Upper lobe of right lung (tissue), 1 donor: ENCODE measurements at regions not wholly inside any gene's neighbourhood (a gene's known extent, or its start where the extent isn't known, plus 50 kb on each side); places are given as distances from the start of the nearest gene placed in this dataset.

ENCODE experiments used
- ATAC-seq: fragments of 200-7000 bp; cut with Tn5 transposase; one replicate; pipeline ENCODE4 v1.9.1; 2020; ENCODE audit warnings: mild to moderate bottlenecking, moderate library complexity
- DNase-seq: peaks from one replicate; pipeline ENCODE4 v3.0.0-alpha.2; 2020
- H3K27ac ChIP-seq: fragments of 200-600 bp; one replicate; pipeline ENCODE4 v1.8.0; 2022
- H3K27me3 ChIP-seq: fragments of 200-600 bp; one replicate; pipeline ENCODE4 v1.8.0; 2022; ENCODE audit warnings: mild to moderate bottlenecking
- H3K36me3 ChIP-seq: fragments of 200-600 bp; one replicate; pipeline ENCODE4 v1.8.0; 2022
- H3K4me1 ChIP-seq: fragments of 200-600 bp; one replicate; pipeline ENCODE4 v1.8.0; 2022
- H3K4me3 ChIP-seq: fragments of 200-600 bp; one replicate; pipeline ENCODE4 v1.8.0; 2022; ENCODE audit warnings: mild to moderate bottlenecking
- H3K9me3 ChIP-seq: fragments of 200-600 bp; one replicate; pipeline ENCODE4 v1.8.0; 2022
- intact Hi-C: fragments of 100-400 bp; cut with DNase I; formaldehyde crosslinking; loops from one replicate; pipeline ENCODE4 v1.11.0; 2022
- TF ChIP-seq, protein P1 (sequence below): fragments of 200-600 bp; IDR thresholded peaks from one replicate; pipeline ENCODE4 v1.8.0; 2022; ENCODE audit warnings: antibody characterized with exemption
- donor health status: DM: no; HTN: yes; CAD: no; lungs with severe emphysema.

- Histone ChIP-seq H3K9me3 (no peaks in the 10 kb centered on the region), H3K27me3 (no peaks in the 10 kb centered on the region), H3K4me3 (no peak overlapping the region), H3K4me1 (no peaks in the 10 kb centered on the region), H3K27ac (no peak overlapping the region), H3K36me3 (no peaks in the 10 kb centered on the region)
- DNase-seq = no peak
- intact Hi-C loops = no loop called here
- TF ChIP-seq, protein P1, sequence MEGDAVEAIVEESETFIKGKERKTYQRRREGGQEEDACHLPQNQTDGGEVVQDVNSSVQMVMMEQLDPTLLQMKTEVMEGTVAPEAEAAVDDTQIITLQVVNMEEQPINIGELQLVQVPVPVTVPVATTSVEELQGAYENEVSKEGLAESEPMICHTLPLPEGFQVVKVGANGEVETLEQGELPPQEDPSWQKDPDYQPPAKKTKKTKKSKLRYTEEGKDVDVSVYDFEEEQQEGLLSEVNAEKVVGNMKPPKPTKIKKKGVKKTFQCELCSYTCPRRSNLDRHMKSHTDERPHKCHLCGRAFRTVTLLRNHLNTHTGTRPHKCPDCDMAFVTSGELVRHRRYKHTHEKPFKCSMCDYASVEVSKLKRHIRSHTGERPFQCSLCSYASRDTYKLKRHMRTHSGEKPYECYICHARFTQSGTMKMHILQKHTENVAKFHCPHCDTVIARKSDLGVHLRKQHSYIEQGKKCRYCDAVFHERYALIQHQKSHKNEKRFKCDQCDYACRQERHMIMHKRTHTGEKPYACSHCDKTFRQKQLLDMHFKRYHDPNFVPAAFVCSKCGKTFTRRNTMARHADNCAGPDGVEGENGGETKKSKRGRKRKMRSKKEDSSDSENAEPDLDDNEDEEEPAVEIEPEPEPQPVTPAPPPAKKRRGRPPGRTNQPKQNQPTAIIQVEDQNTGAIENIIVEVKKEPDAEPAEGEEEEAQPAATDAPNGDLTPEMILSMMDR = no peak
- ATAC-seq = no peak
Measured at GRCh38 chr20:60804240-60804917, 447.7 kb upstream of the CDH4 start.

DNA sequence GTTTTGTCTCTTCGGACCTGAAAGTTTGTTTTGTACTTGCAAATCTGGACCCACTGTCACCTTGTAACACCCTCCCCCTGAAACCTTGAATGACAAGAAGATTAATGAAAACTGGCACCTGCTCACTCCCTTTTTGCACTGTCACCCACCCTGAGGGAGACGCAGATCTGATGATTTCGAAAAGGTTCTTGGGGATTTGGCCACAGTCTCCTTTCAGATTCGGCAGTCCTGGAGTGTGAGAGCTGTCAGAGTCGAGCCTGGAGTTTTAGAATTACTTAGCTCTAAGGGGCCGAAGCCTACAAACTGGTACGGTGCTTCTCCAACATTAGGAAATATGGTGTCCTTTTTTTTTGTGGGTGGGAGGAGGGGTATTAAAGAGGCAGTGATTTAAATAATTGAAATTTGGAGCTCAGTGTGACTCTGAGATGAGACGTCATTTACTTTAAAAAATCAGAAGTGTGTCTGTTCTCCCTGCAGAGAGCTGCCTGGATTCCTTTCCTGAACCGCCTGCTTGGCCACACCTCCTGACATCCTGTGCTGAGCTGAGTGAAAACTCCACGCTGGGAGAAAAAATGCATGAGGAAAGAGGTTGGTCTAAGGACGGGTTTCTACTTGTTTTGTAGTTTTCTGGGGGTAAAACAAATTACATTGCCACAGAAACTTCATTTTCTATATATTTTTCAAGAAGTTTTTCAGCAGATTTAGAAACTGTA lies 447.0 kb upstream of the CDH4 start:
- Histone ChIP-seq H3K9me3 (no peaks in the 10 kb centered on the region), H3K4me1 (no peaks in the 10 kb centered on the region), H3K4me3 (no peak overlapping the region), H3K36me3 (no peaks in the 10 kb centered on the region), H3K27ac (no peak overlapping the region), H3K27me3 (no peaks in the 10 kb centered on the region)
- intact Hi-C loops = no loop called here
- no peak for ATAC-seq
- TF ChIP-seq, protein P1 = no peak
- no peak for DNase-seq

GRCh38 chr20:60806354-60806753 lies 445.7 kb upstream of the CDH4 start:
- DNase-seq (no peak), ATAC-seq (no peak)
- no peaks in the 10 kb centered on the region for H3K27me3 ChIP-seq
- intact Hi-C loops = no loop called here
- no peaks in the 10 kb centered on the region for H3K9me3 ChIP-seq
- H3K4me3 ChIP-seq = no peak overlapping the region
- TF ChIP-seq, protein P1 = no peak
- H3K36me3 ChIP-seq = no peaks in the 10 kb centered on the region
- no peaks in the 10 kb centered on the region for H3K4me1 ChIP-seq
- H3K27ac ChIP-seq = no peak overlapping the region

DNA sequence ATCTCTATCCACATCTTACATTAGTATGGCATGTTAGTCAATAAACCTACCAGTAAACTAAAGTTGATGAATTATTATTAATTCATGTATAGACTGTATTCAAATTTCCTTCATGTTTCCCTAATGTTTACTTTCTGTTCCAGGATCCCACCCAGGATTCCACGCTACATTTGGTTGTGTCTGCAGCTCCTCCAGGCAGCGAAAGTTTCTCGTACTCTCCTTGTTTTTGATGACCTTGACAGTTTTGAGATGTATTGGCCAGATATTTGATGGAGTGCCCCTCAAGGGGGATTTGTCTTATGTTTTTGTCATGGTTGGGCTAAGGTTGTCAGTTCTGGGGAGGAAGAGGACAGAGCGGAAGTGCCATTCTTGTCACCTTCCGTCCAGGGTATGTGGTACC lies 445.2 kb upstream of the CDH4 start:
- no peaks in the 10 kb centered on the region for H3K36me3 ChIP-seq
- intact Hi-C loops = no loop called here
- H3K4me3 ChIP-seq = no peak overlapping the region
- H3K4me1 ChIP-seq = no peaks in the 10 kb centered on the region
- ATAC-seq = no peak
- H3K9me3 ChIP-seq = no peaks in the 10 kb centered on the region
- no peak for DNase-seq
- TF ChIP-seq, protein P1 = no peak
- no peak overlapping the region for H3K27ac ChIP-seq
- no peaks in the 10 kb centered on the region for H3K27me3 ChIP-seq

DNA sequence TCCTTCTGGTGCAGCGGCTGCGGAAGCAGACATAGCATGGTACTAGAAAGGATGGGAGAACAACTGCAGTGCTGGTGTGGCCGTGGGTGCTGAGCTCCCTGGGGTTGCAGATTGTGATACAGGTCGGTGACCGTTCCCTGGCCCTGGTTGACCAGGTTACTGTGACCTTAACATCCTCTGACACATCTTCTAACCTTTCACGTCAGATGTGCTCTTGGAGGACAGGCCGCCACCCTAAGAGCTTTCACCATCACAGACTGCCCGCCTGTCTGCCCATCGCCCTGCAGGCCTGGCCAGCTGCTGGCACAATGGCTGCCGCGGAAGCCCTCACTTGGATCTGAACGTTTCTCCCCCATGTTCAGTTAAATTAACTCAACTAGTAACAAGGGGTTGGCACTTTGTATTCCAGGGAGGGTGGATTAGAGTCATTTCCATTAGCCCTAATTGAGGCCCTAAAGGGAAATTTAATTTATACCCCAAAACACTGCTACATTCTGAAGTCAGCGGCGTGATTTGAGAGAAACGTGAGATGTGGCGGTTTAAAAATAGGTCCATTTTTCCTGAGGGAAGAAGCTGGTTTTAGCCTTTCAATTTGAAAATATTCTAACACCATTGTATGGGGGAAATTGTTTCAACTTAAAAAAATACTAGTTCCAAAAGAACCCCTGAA lies 443.9 kb upstream of the CDH4 start:
- Histone ChIP-seq H3K4me3 (no peak overlapping the region), H3K27ac (no peak overlapping the region), H3K9me3 (no peaks in the 10 kb centered on the region), H3K27me3 (no peaks in the 10 kb centered on the region), H3K36me3 (no peaks in the 10 kb centered on the region), H3K4me1 (no peaks in the 10 kb centered on the region)
- ATAC-seq (no peak), DNase-seq (no peak)
- TF ChIP-seq, protein P1 = no peak
- intact Hi-C loops = no loop called here
